ENCODE measurements at regions not wholly inside any gene's neighbourhood (a gene's known extent, or its start where the extent isn't known, plus 50 kb on each side); places are given as distances from the start of the nearest gene placed in this dataset.

DNA sequence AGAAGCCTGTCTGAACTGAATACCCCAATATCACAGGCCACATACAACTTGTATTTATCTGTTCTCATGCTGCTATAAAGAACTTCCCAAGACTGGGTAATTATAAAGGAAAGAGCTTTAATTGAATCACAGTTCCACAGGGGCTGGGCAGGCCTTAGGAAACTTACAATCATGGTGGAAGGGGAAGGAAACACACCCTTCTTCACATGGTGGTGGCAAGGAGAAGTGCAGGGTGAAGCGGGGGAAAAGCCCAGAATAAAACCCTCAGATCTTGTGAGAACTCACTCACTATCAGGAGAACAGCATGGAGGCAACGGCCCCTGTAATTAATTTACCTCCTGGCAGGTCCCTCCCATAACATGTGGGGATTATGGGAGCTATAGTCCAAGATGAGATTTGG, 50.3 kb upstream of the FNDC1 start:
- intact Hi-C loops (cut with DNase I), result no loop called here
- ATAC-seq (ENCODE audit: poor library complexity) (no peak), DNase-seq (no peak)

DNA sequence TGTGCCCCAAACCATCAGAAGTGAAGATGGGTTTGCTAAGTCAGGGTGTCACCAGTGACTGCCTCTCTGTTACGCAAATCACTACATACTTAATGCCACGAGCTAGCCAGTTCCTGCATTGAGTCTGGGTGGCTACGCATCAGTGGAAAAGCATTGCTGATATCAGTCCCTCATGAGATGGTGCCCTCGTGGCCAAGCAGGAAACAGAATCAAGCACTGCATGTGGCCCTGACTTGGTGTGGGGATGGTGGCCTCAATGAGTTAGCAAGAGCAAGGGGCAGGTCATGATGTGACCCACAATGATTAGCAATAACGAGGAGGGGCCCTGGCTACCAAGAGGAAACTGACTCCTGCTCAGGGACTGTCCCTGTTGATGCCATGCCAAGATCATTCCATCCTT, 51.6 kb upstream of the FNDC1 start:
- no peak for ATAC-seq (ENCODE audit: poor library complexity)
- intact Hi-C loops (cut with DNase I), result no loop called here
- no peak for DNase-seq

DNA sequence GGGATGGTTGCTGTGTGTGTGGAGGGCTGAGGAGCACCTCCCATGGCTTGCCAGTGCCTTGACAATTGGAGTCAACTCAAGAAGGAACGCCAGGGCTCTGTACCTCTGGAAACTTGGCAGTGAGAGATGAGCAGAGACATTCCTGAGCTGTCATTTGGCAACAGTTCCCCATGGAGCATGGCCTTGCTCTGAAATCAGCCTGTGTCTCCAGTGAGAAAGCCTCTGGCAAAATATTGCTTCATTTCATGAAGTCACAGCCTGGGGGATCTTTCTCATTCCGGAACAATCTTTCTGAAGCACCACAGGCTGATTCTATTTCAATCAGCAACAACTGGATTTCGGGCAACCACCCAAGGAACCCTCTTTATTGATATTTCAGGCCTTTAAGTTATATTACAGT, 52.2 kb upstream of the FNDC1 start:
- intact Hi-C loops (cut with DNase I), result no loop called here
- no peak for DNase-seq

DNA sequence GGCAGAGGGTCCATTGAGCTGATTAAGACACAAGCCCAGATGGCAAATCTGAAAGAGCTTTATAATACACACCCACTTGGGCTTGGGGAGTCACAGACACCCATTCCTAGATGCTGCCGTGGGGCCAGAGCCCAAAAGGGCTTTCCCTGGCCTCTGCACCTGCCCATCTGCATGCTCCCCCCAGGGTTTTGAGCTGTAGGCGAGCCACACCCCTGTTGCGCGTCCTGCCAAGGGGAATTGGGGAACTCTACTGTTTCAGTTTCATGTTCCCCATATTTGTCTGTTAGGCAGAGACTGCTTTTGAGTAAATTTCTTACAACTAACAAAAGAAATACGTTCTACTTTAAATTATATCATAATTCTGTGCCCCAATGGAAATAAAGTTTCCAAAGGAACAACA, 52.9 kb upstream of the FNDC1 start:
- DNase-seq, result peak; percentile 63
- peak; percentile 50 for ATAC-seq (ENCODE audit: poor library complexity)

More for the DNA sequence above, 52.2 kb upstream of the FNDC1 start:
- ATAC-seq (ENCODE audit: poor library complexity), result peak; percentile 49

DNA sequence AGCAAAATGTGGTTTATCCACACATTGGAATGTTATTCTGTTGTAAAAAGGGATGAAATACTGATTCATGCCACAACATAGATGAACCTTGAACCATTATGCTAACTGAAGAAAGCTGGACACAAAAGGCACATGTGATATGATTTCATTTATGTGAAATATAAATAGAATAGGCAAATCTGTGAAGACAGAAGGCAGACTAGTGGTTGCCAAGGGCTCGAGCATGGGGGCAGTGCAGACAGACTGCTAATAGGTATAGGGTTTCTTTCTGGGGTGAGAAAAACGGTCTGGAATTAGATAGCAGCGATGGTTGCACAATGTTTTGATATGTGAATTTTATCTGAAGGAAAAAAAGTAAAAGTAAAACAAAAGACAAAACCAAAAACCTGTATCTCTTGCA, 54.6 kb upstream of the FNDC1 start:
- DNase-seq (no peak), ATAC-seq (ENCODE audit: poor library complexity) (no peak)
- intact Hi-C loops (cut with DNase I), result no loop called here

More for the DNA sequence above, 52.9 kb upstream of the FNDC1 start:
- intact Hi-C loops (cut with DNase I), result no loop called here

DNA sequence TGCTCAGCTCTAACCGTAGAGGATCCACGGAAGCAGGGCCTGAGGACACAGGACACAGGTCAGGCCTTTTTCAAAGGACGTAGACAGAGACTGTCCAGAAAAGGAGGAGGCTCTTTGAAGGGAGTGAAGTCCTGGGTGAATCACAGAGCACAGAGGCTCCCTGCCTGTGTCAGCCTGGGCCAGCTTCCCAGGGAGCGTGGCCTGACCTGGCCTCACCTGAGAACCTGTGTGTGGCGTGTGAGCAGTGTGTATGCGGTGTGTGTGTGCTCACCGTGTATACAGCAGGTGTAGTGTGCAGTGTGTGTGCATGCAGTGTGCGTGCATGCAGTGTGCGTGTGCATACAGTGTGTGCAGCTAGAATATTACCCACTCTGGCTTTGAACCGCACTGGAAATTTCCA, 56.0 kb upstream of the FNDC1 start:
- intact Hi-C loops (cut with DNase I), result no loop called here
- ATAC-seq (ENCODE audit: poor library complexity), result no peak
- DNase-seq, result no peak

DNA sequence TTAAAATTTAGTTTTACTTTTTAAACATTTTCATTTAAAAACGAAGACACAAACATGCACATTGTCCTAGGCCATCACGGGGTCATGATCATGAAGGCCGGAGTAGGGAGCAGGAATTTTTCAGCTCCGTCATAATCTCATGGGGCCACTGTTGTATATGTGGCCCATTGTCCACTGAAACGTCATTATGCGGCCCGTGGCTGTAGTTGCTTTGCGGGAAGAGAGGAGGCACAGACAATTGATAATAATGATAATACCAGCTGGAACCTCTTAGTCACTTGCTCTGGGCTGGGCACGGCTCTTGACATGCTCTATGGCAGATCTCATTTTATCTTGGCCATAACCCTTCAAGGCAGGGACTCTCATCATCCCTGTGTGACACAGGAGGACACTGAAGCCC, 56.5 kb upstream of the FNDC1 start:
- ATAC-seq (ENCODE audit: poor library complexity), result no peak
- intact Hi-C loops (cut with DNase I), result no loop called here

DNA sequence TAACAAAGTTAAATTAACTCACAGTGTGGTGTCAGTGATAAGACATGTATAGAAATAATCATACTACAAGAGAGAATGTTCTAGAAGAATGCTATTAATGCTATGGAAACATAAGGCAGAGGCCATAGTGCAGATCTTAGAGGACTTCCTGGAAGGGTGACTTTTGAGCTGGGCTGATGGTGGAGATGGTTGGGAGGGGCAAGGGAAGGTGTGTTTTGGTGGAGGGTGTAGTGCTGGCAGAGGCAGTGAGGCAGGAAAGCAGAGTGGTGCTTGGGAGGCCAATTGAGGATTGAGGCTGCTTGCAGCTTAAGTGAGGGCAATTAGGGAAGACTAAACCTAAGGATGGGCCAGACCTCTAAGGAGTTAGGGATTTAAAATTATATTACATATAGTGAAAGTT, 58.5 kb upstream of the FNDC1 start:
- no peak for DNase-seq
- no peak for ATAC-seq (ENCODE audit: poor library complexity)
- intact Hi-C loops (cut with DNase I), result no loop called here

More for the DNA sequence above, 56.5 kb upstream of the FNDC1 start:
- no peak for DNase-seq

DNA sequence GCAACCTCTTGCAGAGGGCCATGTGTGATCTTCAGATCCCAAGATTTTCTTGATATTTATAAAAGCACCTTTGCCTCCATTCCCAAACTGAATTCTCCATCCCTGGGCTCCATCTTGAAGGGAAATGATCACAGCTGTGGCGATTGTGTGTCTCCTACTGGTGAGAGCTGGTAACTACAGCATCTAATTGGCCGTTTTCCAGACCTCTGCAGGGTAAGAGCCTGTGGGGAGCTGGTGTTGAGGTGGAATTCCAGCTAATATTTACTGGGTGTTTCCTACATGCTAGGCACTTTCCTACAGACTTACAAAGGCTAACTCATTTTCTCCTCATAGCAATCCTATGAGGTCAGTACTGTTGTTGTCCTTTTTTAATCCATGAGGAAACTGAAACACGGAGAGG, 59.2 kb upstream of the FNDC1 start:
- DNase-seq (no peak), ATAC-seq (ENCODE audit: poor library complexity) (no peak)
- intact Hi-C loops (cut with DNase I), result no loop called here

DNA sequence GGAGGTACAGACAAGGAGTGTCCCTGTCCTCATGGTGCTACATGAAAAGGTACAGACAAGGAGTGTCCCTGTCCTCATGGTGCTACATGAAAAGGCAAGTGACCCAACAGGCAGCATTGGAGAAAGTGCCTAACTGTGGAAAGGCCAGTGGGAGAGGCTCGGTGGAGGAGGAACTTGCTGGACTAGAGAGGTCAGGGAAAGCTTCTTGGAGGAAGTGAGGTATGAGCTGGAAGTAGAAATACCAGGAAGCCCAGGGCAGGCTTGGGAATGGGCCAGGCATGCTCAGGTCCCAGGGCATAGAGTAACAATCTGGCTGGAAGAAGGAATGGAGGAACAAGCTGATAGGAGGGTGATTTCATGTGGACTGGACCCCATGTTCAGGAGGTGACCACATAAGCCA, 59.8 kb upstream of the FNDC1 start:
- DNase-seq (no peak), ATAC-seq (ENCODE audit: poor library complexity) (no peak)
- intact Hi-C loops (cut with DNase I), result no loop called here

DNA sequence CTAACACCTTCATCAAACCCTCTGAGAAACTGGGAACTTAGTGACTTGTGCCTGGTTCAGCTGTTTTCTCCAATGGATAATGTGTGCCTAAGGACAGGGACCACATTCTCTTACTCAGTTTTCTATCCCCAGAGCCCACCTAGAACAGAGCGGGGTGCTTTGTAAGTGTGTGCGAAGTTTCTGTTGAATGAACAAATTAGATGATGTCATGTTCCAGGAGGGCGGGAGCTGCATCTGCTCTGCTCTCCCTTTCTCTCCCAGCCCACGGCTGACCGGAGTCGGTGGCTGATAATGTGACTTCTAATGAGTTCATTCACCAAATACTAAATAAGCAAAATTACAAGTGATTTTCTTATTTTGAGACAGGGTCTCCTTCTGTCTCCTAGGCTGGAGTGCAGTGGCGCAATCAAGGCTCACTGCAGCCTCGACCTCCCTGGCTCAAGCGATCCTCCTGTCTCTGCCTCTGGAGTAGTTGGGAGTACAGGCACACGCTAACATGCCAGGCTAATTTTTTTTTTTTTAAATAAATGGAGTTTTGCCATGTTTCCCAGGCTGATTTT, 60.7 kb upstream of the FNDC1 start:
- intact Hi-C loops (cut with DNase I), result no loop called here
- ATAC-seq (ENCODE audit: poor library complexity) (no peak), DNase-seq (no peak)

DNA sequence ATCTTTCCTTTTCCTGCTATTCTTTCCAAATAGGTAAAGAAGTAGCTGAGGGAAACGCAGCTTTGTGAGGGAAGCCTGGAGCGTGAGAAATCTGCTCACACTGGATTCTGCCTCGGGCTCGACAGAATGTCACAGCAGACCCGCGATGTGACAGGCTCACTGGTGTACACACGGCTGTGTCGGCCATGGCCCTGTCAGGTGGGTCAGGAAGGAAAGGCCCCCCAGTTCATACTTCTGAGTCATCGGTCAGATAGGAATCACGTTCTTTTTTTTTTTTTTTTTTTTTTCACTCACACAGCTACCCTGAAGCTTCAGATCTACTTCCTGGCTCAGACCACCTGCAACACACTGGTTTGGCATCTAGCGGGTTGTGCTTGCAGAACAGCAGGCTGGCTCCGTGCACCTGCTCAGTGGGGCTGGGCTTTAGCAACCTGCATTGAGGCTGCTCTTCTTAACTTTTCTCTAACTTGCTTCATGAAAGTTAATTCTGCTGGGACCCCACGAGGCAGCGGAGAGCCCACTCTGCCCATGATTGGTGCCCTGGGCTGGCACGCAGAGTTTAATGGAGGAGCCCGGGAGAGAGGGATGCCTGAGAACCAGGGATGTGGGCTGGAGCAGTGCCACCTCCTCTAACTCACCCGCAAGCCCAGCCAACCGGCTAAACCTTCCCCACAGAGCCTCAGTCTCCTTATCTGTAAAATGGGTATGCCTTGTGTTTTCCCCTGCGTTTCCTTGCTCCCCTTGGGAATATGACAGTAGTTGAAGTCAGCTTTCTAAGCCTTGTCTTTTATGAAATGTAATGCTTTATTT, 61.5 kb upstream of the FNDC1 start:
- intact Hi-C loops (cut with DNase I), result no loop called here
- ATAC-seq (ENCODE audit: poor library complexity), result no peak
- no peak for DNase-seq

DNA sequence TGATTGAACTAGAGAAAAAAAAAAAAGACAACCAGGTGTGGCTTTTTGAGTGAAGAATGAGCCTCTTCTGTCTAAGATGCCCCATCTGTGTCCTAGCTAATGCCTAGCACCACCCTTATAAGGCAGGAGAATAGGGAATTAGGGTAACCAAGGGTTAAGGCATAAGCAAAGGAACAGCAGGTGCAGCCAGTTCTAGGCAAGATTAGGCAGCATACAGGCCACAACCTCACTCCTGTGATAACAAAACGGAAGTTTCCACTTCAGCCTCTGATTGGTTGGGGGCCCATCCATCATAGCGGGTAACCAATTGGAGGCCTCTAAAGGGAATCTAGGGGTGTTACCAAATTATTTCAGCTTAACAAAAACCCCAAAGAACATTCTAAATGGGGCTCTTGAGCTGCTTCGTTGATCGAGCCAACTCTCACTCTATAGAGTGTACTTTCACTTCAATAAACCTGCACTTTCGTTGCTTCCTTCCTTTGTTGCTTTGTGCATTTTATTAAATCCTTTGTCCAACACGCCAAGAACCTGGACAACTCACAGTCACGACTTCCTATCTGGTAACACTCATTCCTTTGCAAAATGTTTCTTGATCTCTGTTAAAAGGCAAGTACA, 61.9 kb upstream of the TAGAP start:
- DNase-seq (peak; percentile 78), ATAC-seq (ENCODE audit: poor library complexity) (peak; percentile 78)
- intact Hi-C loops (cut with DNase I), result no loop called here

DNA sequence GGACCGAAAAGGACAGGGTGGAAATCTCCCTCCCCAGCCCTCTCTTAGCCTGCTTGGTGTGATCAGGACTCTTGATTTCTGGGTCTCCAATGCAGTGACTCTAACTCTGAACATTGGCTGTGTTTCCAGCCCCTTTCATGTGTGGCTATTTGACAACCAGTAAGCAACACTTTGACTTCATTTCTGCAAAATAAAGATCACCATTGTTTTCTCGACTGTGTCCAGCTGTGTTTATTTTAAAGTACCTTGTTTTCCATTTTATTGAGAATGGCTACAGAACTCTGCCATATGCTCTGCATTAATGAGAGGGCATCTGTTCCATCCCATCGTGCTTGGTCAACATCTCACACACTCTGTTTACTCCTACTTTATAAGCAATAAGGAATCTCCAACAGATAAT, 60.9 kb upstream of the TAGAP start:
- no peak for ATAC-seq (ENCODE audit: poor library complexity)
- intact Hi-C loops (cut with DNase I), result no loop called here

DNA sequence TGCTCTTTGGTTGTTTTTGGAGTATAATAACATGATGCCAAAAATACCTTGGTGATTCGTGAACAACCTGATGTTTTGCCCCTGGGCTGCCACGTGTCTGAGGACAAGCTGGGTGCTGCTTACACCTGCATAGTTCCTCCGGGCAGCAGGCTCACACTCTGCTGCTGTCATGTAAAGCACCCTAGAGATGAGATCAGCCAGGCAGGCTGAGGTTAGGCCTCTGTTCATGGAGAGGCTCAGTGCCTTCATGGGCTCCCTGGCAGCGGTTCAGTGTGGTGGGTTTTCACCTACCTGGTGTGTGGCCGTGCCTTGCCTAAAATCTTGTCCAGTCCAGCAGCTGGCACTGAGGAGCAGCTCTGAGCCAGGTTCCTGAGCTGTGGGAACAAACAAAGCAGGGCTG, 60.1 kb upstream of the TAGAP start:
- intact Hi-C loops (cut with DNase I), result loop anchor here (5.0 kb wide), 1 partner anchor 53 kb away; no protein-coding TSS in a partner anchor
- DNase-seq, result no peak
- no peak for ATAC-seq (ENCODE audit: poor library complexity)

More for the DNA sequence above, 60.9 kb upstream of the TAGAP start:
- no peak for DNase-seq

DNA sequence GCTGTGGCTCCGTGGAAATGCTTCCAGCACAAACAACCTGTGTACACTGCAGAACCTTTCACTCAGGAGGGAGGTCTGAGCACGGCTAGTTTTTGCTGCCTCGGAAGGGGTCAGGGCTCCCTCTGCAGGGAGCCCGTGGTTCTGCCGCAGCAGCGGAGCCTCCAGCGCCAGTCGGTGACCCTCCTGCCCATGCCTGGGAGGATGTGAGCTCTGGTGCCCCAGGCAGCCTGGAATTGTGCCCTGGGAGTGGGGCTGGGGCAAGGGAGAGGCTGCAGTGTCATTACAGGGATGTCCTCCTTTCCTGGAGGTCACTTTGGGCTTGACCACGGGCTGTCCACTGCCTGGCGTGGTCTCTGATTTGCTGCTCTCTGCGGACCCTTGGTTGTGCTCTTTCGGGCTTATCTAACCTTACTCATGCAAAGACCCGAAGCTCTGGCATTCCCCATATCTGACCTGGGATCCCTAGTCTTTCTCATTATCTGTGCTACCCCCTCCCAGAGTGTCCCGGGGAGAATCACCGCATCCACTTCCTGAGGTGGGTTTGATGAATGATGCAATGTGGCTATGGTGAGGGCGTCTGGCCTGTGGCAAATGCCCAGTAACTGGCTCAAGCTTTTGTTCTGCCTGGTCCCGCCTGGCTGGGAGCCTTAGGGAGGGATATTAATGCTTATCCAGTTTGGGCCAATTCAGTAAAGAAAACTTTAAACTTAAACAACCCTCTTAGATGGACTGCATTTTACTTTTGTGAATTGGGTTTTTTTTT, 59.6 kb upstream of the TAGAP start:
- intact Hi-C loops (cut with DNase I), result loop anchor here (5.0 kb wide), 1 partner anchor 52 kb away; no protein-coding TSS in a partner anchor
- peak; percentile 77 for DNase-seq
- peak; percentile 92 for ATAC-seq (ENCODE audit: poor library complexity)

DNA sequence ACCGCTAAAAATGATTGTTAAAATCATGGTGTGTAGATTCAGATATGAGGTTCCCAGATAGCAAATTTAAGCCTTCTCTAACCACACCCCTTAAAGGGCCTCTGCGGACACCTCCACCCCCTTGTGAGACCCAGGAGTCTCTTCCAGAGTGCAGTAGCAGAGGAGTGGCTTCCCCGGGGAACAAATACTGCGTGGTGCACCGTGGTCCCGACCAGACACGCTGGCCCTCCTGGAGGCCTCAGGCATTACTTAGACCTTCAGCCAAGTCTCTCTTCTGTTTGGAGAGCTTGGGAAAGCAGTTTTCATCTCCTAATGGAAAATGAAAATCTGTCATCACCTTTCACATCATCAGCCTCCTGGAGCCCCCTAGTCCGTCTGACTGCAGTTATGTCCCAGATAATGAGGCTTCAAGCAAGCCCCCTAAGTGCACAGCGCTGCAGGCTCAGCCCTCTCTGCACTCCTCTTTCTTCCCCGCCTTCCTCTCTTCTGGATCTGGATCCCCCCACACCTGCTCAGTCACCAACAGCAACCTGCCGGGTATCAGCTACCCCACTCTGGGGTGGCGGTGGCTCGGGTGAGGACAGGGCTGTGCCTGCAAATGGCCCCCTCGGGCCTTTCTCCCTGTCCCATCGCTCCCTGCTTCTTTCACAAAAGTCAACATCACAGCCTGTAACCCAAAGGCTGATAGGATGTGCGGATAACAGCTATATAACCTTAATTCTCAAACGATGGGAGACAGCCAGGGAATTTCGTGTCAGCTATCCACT, 58.8 kb upstream of the TAGAP start:
- intact Hi-C loops (cut with DNase I), result loop anchor here (5.0 kb wide), 1 partner anchor 51 kb away; no protein-coding TSS in a partner anchor
- no peak for DNase-seq
- no peak for ATAC-seq (ENCODE audit: poor library complexity)

DNA sequence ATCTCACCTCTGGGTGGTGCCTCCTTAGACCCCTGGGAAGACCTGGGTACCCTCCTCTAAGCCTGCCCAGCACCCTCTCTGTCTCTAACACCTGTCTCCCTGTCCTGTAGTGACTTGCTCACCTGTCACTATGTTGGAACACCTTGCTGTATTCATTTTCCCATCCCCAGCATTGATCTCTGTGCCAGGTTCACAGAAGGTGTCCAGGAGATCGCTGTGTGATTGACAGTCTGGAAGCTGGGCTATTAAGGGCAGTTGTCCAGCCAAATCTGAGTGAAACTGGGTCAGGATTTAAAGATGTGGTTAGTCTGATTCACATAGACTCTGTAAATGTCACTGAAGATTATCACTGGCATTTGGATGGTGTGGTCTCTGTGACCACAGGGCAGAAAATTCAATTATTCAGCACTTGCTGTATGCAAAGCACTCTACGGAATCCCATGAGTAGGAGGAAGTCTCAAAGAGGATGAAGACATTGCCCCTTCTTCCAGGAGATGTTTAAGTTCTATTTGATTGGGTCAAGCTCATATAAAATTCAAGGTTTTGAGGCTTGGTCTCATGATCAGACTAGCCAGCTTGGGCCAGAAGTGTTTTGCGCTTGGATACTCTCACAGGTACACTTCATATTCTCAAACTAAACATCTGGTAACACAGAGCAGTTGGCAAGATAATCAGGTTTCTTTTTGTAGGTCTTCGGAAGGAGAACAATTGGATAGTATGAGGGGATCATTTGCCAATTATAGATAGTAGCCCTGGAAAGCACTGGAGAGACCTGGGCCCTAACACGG, 57.8 kb upstream of the TAGAP start:
- no peak for ATAC-seq (ENCODE audit: poor library complexity)
- intact Hi-C loops (cut with DNase I), result loop anchor here (5.0 kb wide), 1 partner anchor 50 kb away; no protein-coding TSS in a partner anchor
- DNase-seq, result no peak

Measured in Right ventricle myocardium superior (tissue), 1 donor.